Right lobe of liver (tissue), 4 donors: ENCODE measurements at regions not wholly inside any gene's neighbourhood (a gene's known extent, or its start where the extent isn't known, plus 50 kb on each side); places are given as distances from the start of the nearest gene placed in this dataset.
"Not testable (repeated sequence)": the region's sequence is repeated elsewhere in the genome, so short reads cannot be mapped to it uniquely, and the experiment has no call there.

Experiments used
- CTCF ChIP-seq, 4 donors: fragments of 200-600 bp in 3 of 4; fragments of 450-650 bp in 1 of 4; IDR thresholded peaks; one replicate each; pipeline versions ENCODE4 v1.5.1 to v1.8.0; 2016 to 2022; ENCODE audit warnings: antibody characterized with exemption in 4 of 4, mild to moderate bottlenecking in 2 of 4
- POLR2A ChIP-seq: fragments of 450-650 bp; IDR thresholded peaks from one replicate; pipeline ENCODE4 v1.6.1; 2017; ENCODE audit warnings: antibody characterized with exemption, mild to moderate bottlenecking
- donor health status: DM: no; HTN: no; CAD: no.
- donor health status: DM: no; HTN: no; CAD: no.
- donor health status: DM: no; HTN: yes; CAD: no.

- TF ChIP-seq CTCF (IDR thresholded peaks at IDR 0.05); POLR2A: not testable (repeated sequence)
These were observed 228.3 kb downstream of the BTBD3 start for GRCh38 chr20:12145951-12146350.
